GM21526 (cell line): ENCODE measurements at regions not wholly inside any gene's neighbourhood (a gene's known extent, or its start where the extent isn't known, plus 50 kb on each side); places are given as distances from the start of the nearest gene placed in this dataset.
"Not testable (repeated sequence)": the region's sequence is repeated elsewhere in the genome, so short reads cannot be mapped to it uniquely, and the experiment has no call there.

Source experiments
- ATAC-seq: cut with Tn5 transposase; IDR thresholded peaks from one replicate; pipeline ENCODE4 v1.9.1; 2021; ENCODE audit warnings: moderate library complexity; ENCODE audit not compliant: unreplicated experiment, low FRiP score

- no peak for ATAC-seq
Observed at GRCh38 chr9:80804873-80805272, 884.5 kb downstream of the TLE1 start.

- ATAC-seq: no peak
Observed at GRCh38 chr9:80797831-80798688, 891.3 kb downstream of the TLE1 start.

DNA sequence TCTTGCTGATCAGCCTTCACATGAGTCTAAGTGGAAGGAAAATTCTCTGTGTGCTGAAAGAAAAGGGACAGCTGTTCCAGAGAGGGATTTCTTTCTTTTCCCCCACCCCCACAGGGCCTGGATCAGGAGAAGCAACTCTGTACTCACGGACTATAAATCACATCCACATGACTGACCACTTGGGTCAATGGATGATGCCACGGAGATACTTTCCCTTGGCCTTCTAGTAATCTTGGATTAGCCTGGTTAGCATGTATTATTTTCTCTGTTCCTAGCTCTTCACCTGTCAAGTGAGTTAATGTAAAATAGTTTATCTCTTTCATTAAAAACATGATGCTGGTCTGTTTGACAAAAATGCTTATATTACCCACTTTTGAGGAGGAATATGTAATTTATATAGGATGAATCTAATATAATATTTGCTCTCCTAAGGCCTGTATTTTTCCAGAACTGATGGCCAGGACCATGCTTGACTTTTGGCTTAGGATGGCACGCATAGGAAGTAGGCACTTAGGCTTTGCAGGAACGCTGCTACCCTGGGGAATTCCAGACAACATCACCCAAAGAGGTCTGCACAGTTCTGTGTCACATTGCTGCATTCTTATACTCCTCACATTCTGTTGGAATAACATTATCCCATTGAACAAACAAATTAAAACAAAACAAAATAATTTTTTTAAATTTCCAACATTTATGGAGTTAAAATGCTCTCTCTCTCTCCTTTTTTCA, 892.1 kb downstream of the TLE1 start:
- ATAC-seq: no peak

- ATAC-seq: no peak
Observed at GRCh38 chr9:80796632-80797031, 892.7 kb downstream of the TLE1 start.

GRCh38 chr9:80794197-80794596, 895.1 kb downstream of the TLE1 start:
- no peak for ATAC-seq

GRCh38 chr9:80793706-80794105, 895.6 kb downstream of the TLE1 start:
- no peak for ATAC-seq

DNA sequence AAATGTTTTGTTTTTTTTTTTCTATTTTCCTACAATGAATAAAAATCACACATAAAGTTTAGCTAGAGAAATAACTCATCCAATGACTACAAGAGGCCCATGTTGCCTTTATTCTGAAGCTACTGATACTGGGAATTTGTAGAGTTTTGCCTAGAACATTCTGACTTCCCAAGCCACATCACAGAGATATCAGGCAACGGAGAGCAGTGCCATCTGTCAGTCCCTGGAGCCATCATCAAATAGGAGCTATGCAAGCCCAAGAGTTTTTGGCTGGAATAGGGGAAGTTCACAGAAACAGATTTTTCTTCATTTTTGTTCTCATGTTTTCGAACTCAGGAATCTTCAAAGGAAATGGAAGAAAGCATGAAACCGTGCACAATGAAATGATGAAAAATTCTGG, 896.6 kb downstream of the TLE1 start:
- ATAC-seq: no peak

- ATAC-seq: no peak
Observed at GRCh38 chr9:80791836-80792235, 897.5 kb downstream of the TLE1 start.

DNA sequence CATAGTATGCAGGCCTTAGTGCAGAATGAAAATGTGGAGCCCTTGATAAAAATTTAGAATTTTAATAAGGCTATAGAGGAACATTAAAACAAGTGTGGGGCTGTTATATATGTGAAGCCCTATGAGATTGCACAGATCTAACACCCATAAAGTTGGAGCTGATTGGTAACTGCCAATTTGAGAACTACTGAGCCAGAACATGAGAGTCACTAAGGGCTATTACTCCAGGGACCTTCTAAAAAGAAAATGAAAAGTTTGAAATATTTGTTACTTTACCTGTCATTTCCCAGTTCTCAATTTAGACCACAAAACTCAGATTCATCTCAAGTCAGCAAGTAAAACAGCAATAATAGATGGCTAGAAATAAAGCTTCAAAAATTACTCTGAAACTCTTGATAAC, 898.6 kb downstream of the TLE1 start:
- ATAC-seq: no peak

GRCh38 chr9:80789831-80790230, 899.5 kb downstream of the TLE1 start:
- no peak for ATAC-seq

DNA sequence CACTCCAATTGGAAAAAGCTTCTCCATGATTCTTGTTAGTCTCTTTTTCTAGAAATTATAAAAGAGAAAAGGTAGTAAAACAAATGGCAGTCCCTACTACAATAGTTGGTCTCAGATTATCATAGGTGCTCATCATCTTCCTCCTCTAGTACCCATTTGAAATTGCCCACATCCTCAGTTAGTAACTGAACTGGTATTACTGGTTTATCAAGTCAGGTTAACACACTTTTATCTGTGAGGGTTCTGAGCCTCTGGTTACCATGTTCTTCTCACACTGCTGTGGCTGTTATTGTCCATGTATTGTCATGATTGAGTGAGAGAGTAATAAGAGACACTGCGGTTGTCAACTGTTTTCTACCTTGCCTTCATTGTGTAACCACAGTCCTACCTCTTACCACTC, 901.7 kb downstream of the TLE1 start:
- ATAC-seq: no peak

DNA sequence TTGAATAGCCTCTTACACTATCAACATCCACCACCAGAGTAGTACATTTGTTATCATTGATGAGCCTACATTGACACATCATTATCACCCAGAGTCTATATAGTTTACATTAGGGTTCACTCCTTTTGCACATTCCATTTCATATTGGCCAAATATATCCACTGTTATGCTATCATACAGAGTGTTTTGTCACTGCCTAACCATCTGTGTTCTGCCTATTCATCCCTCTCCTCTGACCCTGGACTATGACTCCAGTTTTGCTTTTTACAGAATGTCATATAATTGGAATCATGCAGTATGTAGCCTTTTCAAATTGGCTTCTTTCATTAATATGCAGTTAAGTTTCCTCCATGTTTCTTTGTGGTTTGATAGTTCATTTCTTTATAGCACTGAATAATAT, 904.7 kb downstream of the TLE1 start:
- ATAC-seq: no peak

DNA sequence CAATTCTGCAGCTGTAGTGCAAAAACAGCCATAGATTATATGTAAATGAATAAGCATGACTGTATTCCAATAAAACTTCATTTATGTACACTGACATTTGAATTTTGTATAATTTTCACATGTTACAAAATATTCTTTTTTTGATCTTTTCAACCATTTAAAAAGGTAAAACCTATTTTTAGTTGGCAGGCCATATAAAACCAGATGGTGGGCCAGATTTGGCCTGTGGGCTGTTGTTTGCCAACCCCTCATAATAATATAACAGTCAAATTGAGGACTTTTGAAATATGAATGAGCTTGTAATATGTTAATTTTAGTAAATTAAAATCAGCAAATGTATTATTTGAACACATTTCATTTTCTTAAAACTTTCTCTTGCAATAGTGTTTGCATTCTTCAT, 913.4 kb downstream of the TLE1 start:
- no peak for ATAC-seq

DNA sequence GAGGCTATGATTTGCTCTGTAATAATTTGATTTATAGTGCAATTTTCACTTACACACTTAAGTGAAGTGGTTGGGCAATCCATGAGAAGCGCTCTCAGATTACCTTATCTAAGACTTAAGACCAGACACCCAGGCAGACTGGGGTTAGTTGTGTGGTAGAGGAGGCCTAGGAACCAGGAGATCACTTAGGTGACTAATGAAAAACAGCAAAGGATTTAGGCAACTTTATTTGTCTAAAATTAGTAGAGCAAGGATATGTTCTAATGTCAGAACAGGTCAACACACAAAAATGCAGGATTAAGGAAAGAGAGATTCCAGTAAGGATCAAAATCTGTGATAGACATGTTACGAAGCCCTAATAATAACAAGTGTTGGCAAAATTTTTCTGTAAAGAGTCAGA, 913.8 kb downstream of the TLE1 start:
- no peak for ATAC-seq

DNA sequence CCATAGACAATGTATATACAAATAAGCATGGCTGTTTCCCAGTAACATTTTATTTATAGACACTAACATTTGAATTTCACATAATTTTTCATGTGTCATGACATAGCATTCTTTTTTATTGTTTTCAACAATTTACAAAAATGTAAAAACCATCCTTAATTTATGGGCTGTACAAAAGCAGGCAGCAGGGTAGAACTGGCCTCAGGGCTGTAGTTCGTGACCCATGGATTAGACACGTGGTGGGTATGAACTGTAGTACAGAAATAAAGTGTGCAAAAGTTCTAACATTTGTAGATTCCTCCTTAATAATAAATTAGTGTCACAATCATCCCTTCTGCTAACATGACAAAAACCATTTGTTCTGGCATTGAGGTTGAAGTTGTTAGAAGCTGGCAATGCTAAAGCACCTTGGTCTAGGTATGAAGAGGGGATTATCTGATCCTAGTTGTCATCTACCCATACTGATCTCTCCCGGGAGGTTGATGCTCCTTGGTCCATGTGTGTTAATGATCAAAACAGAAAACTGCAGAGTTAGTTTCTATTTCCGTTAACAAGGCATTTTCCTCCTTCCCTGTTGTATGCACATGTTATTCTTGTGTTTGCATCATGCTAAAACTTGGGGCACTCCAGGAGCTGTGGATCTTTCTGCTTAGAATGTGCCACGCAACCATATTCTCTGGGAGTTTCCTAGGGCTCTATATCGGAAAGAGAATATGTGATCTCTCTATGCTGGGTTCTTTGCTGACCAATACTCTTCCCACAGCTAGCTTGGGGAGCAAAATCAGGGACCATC, 917.6 kb downstream of the TLE1 start:
- no peak for ATAC-seq

DNA sequence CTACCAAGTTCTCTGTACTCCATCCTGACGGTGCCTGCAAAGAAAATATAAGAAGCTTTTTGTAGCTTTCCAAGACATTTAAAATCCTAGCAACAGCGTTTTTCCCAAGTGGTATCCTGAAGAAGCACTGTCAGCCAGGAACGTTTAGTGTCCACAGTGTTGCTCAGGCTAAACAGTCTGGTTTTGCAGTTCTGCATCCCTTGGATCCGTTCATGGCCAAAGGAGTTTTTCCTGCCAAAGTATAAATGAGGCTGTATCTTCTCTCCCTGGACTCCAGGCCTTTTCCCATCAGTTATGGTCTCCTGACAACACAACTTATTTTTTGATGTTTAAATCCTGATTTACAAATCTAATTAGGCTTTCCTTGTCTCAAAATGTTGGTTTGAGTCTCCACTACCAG, 925.8 kb downstream of the TLE1 start:
- ATAC-seq: no peak

- ATAC-seq: no peak
Observed at GRCh38 chr9:80755586-80755985, 933.8 kb downstream of the TLE1 start.

DNA sequence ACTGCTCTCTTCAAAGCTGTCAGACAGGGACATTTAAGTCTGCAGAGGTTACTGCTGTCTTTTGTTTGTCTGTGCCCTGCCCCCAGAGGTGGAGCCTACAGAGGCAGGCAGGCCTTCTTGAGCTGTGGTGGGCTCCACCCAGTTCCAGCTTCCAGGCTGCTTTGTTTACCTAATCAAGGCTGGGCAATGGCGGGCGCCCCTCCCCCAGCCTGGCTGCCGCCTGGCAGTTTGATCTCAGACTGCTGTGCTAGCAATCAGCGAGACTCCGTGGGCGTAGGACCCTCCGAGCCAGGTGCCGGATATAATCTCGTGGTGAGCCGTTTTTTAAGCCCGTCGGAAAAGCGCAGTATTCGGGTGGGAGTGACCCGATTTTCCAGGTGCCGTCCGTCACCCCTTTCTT, 942.3 kb downstream of the TLE1 start:
- ATAC-seq: not testable (repeated sequence)

DNA sequence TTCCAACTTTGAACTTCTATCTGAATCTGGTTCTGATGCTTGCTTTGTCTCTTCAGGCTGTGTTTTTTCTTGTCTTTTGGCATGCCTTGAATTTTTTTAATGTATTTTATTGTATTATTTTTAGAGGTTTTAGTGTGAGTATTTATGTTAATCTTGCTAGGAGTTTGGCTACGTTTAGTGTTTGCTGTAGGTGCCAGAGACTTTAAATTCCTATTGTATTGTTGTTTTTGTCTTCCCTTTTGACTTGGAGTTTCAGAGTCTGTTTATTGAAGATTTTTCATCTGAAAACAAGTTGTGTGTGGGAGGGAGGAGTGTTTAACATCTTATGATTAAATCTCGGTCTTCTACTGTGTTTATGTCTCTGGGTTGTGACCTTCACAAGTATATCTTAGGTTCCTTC, 956.8 kb downstream of the TLE1 start:
- no peak for ATAC-seq

DNA sequence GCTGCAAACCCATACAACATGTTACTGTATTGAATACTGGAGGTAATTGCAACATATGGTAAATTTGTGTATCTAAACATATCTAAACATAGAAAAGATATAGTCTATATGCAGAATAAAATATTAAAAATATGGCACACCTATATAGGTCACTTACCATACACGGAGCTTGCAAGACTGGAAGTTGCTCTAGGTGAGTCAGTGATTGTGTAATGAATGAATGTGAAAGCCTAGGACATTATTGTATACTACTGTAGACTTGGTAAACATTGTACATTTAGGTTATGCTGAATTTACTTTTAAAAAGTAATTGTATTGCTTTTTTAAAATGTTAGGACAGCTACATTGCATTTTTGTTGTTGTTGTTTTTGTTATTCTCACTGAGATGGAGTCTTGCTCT, 968.8 kb downstream of the TLE1 start:
- ATAC-seq: no peak

- no peak for ATAC-seq
Observed at GRCh38 chr9:80707120-80707519, 982.2 kb downstream of the TLE1 start.
